Fibroblast of lung (primary cell): ENCODE measurements at regions not wholly inside any gene's neighbourhood (a gene's known extent, or its start where the extent isn't known, plus 50 kb on each side); places are given as distances from the start of the nearest gene placed in this dataset.

Experiments used
- DNase-seq, 2 donors: peaks; one replicate each; pipeline versions ENCODE4 v3.0.0 to v3.0.0-alpha.2; 2010; ENCODE audit warnings: low read depth in 2 of 2
- H2AFZ ChIP-seq: 2 replicates; pipeline ENCODE4 v1.5.1; 2012; ENCODE audit warnings: low read length, control low read depth, inconsistent platforms
- H3K27ac ChIP-seq: 2 replicates; pipeline ENCODE4 v1.5.1; 2011; ENCODE audit warnings: low read length, control low read depth; ENCODE audit not compliant: insufficient read depth
- H3K27me3 ChIP-seq: 2 replicates; pipeline ENCODE4 v1.5.1; 2011; ENCODE audit warnings: mild to moderate bottlenecking, low read length; ENCODE audit not compliant: control insufficient read depth, insufficient read depth
- H3K36me3 ChIP-seq: 2 replicates; pipeline ENCODE4 v1.5.1; 2011; ENCODE audit warnings: low read length; ENCODE audit not compliant: control insufficient read depth, insufficient read depth
- H3K4me1 ChIP-seq: 2 replicates; pipeline ENCODE4 v1.5.1; 2011; ENCODE audit warnings: low read length; ENCODE audit not compliant: control insufficient read depth, insufficient read depth; ENCODE audit errors: extremely low read depth
- H3K4me2 ChIP-seq: 2 replicates; pipeline ENCODE4 v1.5.1; 2011; ENCODE audit warnings: low read length, control low read depth; ENCODE audit not compliant: insufficient read depth; ENCODE audit errors: extremely low read depth
- H3K4me3 ChIP-seq, 4 experiments: fragments of 200-600 bp in 1 of 4; sonication (generic) in 1 of 4; replicated peaks in 1 of 4; 2 replicates each; pipeline ENCODE4 v1.5.1; 2011 to 2016; ENCODE audit warnings: low read length in 4 of 4, low read depth in 3 of 4, mild to moderate bottlenecking in 3 of 4, control low read depth in 2 of 4, inconsistent platforms in 1 of 4, mixed read lengths in 1 of 4; ENCODE audit not compliant: insufficient read depth in 1 of 4; ENCODE audit errors: control extremely low read depth in 1 of 4
- H3K79me2 ChIP-seq: 2 replicates; pipeline ENCODE4 v1.5.1; 2012; ENCODE audit warnings: mild to moderate bottlenecking, low read length, inconsistent platforms; ENCODE audit not compliant: control insufficient read depth, insufficient read depth
- H3K9ac ChIP-seq: 2 replicates; pipeline ENCODE4 v1.5.1; 2011; ENCODE audit warnings: mild to moderate bottlenecking, low read length, control low read depth; ENCODE audit not compliant: insufficient read depth
- H3K9me3 ChIP-seq: 2 replicates; pipeline ENCODE4 v1.5.1; 2012; ENCODE audit warnings: low read depth, low read length; ENCODE audit not compliant: control insufficient read depth, insufficient read depth
- H4K20me1 ChIP-seq: 2 replicates; pipeline ENCODE4 v1.5.1; 2011; ENCODE audit warnings: low read length; ENCODE audit not compliant: control insufficient read depth, insufficient read depth; ENCODE audit errors: extremely low read depth
- CTCF ChIP-seq, 2 donors: IDR thresholded peaks in 1 of 2; conservative IDR thresholded peaks in 1 of 2; 1 replicate in 1 of 2; 2 replicates in 1 of 2; pipeline ENCODE4 v1.5.1; 2011 to 2012; ENCODE audit warnings: low read length in 2 of 2, control low read depth in 1 of 2, inconsistent platforms in 1 of 2, low read depth in 1 of 2, mild to moderate bottlenecking in 1 of 2
- EZH2 ChIP-seq: IDR thresholded peaks from 2 replicates; pipeline ENCODE4 v1.5.1; 2012; ENCODE audit warnings: low read length, control low read depth, mild to moderate bottlenecking; ENCODE audit errors: missing control alignments

- Histone ChIP-seq H3K9me3 (no peaks in the 10 kb centered on the region), H3K4me2 (no peak overlapping the region), H3K4me1 (peaks cover 20% of the 10 kb centered on the region), H3K27ac (no peak overlapping the region), H3K79me2 (no peaks in the 10 kb centered on the region), H2AFZ (no peak overlapping the region), H3K9ac (no peak overlapping the region), H3K36me3 (no peaks in the 10 kb centered on the region), H3K4me3 (no peak overlapping the region), H3K27me3 (no peaks in the 10 kb centered on the region), H4K20me1 (no peaks in the 10 kb centered on the region)
- no peak for DNase-seq
- TF ChIP-seq EZH2 (no peak), CTCF (conservative IDR thresholded peaks at IDR 0.05 in 1 of 2, IDR thresholded peaks at IDR 0.05 in 1 of 2; ENCODE audit: low read depth in 1 of 2, low read length in 2 of 2) (no peak)
These were observed 342.5 kb upstream of the GATB start for GRCh38 chr4:152103181-152103901.

DNA sequence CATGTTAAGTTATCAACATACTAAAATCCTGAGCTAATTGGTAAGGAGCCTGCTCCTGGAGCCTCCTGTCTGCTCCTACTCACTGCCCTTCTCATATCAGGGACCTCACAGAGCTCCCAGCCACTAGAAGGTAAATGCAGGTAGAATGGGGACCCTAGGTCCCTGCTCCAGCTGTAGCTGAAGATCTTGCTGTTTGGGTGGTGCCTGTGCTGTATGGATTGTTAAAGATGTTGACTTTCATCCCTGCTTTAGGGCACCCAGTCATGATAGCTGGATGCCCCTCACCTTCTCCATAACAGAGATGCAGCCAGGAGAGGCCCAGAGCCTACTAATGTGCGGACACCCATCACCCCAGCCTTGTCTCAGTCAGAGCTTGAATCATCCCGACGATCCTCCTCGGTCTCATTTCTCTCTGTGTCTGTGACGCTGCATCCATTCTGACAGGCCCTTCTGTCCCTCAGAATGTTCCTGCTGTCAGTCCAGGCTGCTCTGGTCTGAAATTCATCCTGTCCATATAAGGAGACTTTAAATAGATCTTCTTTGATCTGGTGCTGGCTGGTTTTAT lies 341.7 kb upstream of the GATB start:
- Histone ChIP-seq H3K36me3 (no peaks in the 10 kb centered on the region), H4K20me1 (no peaks in the 10 kb centered on the region), H3K27ac (peak overlapping the region; percentile 56), H3K79me2 (no peaks in the 10 kb centered on the region), H3K9ac (no peak overlapping the region), H3K9me3 (no peaks in the 10 kb centered on the region), H3K4me3 (no peak overlapping the region), H3K27me3 (no peaks in the 10 kb centered on the region), H2AFZ (peak overlapping the region; percentile 23), H3K4me2 (no peak overlapping the region), H3K4me1 (peaks cover 20% of the 10 kb centered on the region)
- no peak for TF ChIP-seq EZH2
- no peak for TF ChIP-seq CTCF (conservative IDR thresholded peaks at IDR 0.05 in 1 of 2, IDR thresholded peaks at IDR 0.05 in 1 of 2; ENCODE audit: low read depth in 1 of 2, low read length in 2 of 2)
- DNase-seq, result no peak

GRCh38 chr4:152101556-152102435 lies 341.0 kb upstream of the GATB start:
- Histone ChIP-seq H3K36me3 (no peaks in the 10 kb centered on the region), H3K4me2 (no peak overlapping the region), H3K27me3 (no peaks in the 10 kb centered on the region), H3K9ac (no peak overlapping the region), H2AFZ (no peak overlapping the region), H3K4me3 (no peak overlapping the region), H3K27ac (peak overlapping the region; percentile 56), H3K79me2 (no peaks in the 10 kb centered on the region), H3K4me1 (peaks cover 16% of the 10 kb centered on the region), H3K9me3 (no peaks in the 10 kb centered on the region), H4K20me1 (no peaks in the 10 kb centered on the region)
- peak; percentile 9 to 83 for DNase-seq
- TF ChIP-seq EZH2 (no peak), CTCF (conservative IDR thresholded peaks at IDR 0.05 in 1 of 2, IDR thresholded peaks at IDR 0.05 in 1 of 2; ENCODE audit: low read depth in 1 of 2, low read length in 2 of 2) (no peak)
